GM18907 (cell line): ENCODE measurements at regions not wholly inside any gene's neighbourhood (a gene's known extent, or its start where the extent isn't known, plus 50 kb on each side); places are given as distances from the start of the nearest gene placed in this dataset.
"Not testable (repeated sequence)": the region's sequence is repeated elsewhere in the genome, so short reads cannot be mapped to it uniquely, and the experiment has no call there.

Source experiments
- ATAC-seq: cut with Tn5 transposase; IDR thresholded peaks from one replicate; pipeline ENCODE4 v1.9.1; 2021; ENCODE audit warnings: mild to moderate bottlenecking, moderate library complexity; ENCODE audit not compliant: unreplicated experiment

- ATAC-seq: no peak
Measured at GRCh38 chr13:34159946-34160345, 342.0 kb downstream of the RFC3 start.

- ATAC-seq: no peak
Measured at GRCh38 chr13:34161931-34162543, 344.1 kb downstream of the RFC3 start.

GRCh38 chr13:34162544-34162933 lies 344.6 kb downstream of the RFC3 start:
- no peak for ATAC-seq

GRCh38 chr13:34164582-34164981 lies 346.6 kb downstream of the RFC3 start:
- no peak for ATAC-seq

- no peak for ATAC-seq
Measured at GRCh38 chr13:34165158-34165557, 347.2 kb downstream of the RFC3 start.

- no peak for ATAC-seq
Measured at GRCh38 chr13:34166406-34166805, 348.5 kb downstream of the RFC3 start.

GRCh38 chr13:34167347-34167746 lies 349.4 kb downstream of the RFC3 start:
- no peak for ATAC-seq

GRCh38 chr13:34172048-34172447 lies 354.1 kb downstream of the RFC3 start:
- no peak for ATAC-seq

- ATAC-seq: no peak
Measured at GRCh38 chr13:34174671-34175145, 356.8 kb downstream of the RFC3 start.

- ATAC-seq: no peak
Measured at GRCh38 chr13:34175551-34175950, 357.6 kb downstream of the RFC3 start.

GRCh38 chr13:34176633-34177032 lies 358.7 kb downstream of the RFC3 start:
- no peak for ATAC-seq

GRCh38 chr13:34179481-34179880 lies 361.5 kb downstream of the RFC3 start:
- ATAC-seq: no peak

- ATAC-seq: no peak
Measured at GRCh38 chr13:34179927-34180326, 362.0 kb downstream of the RFC3 start.

- ATAC-seq: not testable (repeated sequence)
Measured at GRCh38 chr13:34181256-34181655, 363.3 kb downstream of the RFC3 start.

- no peak for ATAC-seq
Measured at GRCh38 chr13:34189946-34190345, 372.0 kb downstream of the RFC3 start.

GRCh38 chr13:34201050-34201913 lies 383.3 kb downstream of the RFC3 start:
- ATAC-seq: no peak

- no peak for ATAC-seq
Measured at GRCh38 chr13:34207334-34207733, 389.4 kb downstream of the RFC3 start.

GRCh38 chr13:34207872-34208271 lies 389.9 kb downstream of the RFC3 start:
- ATAC-seq: no peak

- no peak for ATAC-seq
Measured at GRCh38 chr13:34208336-34208735, 390.4 kb downstream of the RFC3 start.

- no peak for ATAC-seq
Measured at GRCh38 chr13:34210341-34210740, 392.4 kb downstream of the RFC3 start.

GRCh38 chr13:34214686-34215085 lies 396.7 kb downstream of the RFC3 start:
- ATAC-seq: no peak

GRCh38 chr13:34216256-34216655 lies 398.3 kb downstream of the RFC3 start:
- no peak for ATAC-seq
